ENCODE measurements at regions not wholly inside any gene's neighbourhood (a gene's known extent, or its start where the extent isn't known, plus 50 kb on each side); places are given as distances from the start of the nearest gene placed in this dataset.

DNA sequence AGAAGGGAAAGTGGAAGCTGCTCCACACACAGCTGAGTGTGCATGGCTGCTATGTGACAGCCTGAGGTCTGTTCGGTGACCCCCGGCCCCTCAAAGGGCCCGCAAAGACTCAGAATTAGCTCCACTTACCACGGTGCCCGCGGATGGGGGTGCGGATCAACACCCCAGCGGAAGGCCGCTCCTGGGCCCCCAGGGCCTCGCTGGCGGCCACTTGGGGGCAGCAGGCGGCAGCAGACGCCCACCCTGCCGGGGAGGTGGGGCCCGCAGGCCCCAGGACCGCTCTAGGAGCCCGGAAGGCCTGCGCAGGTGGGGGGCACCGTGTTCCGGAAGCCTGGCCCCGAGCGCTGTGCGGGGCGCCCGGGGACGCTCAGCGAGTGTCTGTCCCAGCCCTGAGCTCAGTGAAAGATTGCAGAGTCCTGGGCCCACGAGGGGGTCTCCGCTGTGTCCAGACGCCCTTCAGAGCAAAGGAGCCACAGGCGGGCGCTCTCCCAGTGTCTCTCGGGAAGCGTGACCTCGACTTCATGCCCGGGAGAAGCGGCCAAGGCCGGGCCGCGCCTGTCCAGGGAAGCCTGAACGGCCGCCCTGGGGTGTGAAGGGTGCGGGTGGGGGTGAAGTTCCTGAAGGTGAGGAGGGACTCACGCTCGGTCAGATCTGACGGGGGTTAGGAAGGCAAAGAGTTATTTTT lies 118.7 kb downstream of the VAPA start:
- TF ChIP-seq ZNF274 (IDR thresholded peaks at IDR 0.05; ENCODE audit: low read depth, low read length) (no peak), SUZ12 (IDR thresholded peaks at IDR 0.05; ENCODE audit: extremely low read depth, insufficient read depth, insufficient read length) (no peak), YY1 (IDR thresholded peaks at IDR 0.05; ENCODE audit: insufficient read depth, insufficient read length) (no peak)
